ENCODE measurements at regions not wholly inside any gene's neighbourhood (a gene's known extent, or its start where the extent isn't known, plus 50 kb on each side); places are given as distances from the start of the nearest gene placed in this dataset.

GRCh38 chr17:63291258-63291657 is 154.8 kb downstream of the CYB561 start:
- Histone ChIP-seq H3K9me3 (no peaks in the 10 kb centered on the region), H3K36me3 (no peaks in the 10 kb centered on the region), H3K4me1 (no peaks in the 10 kb centered on the region), H3K27ac (no peak overlapping the region), H3K4me3 (no peak overlapping the region), H3K27me3 (no peaks in the 10 kb centered on the region)
- 83 to 84% methylated on average over 1 of the region's 1 CpG for WGBS, 2 donors
- FAIRE-seq (no peak), DNase-seq (no peak), ATAC-seq (no peak)
- intact Hi-C loops (cut with DNase I) = no loop called here
- TF ChIP-seq CTCF (IDR thresholded peaks at IDR 0.05) = no peak

GRCh38 chr17:63292421-63292820 is 153.7 kb downstream of the CYB561 start:
- no peak for TF ChIP-seq CTCF (IDR thresholded peaks at IDR 0.05)
- no peaks in the 10 kb centered on the region for H3K9me3 ChIP-seq
- no peak overlapping the region for H3K27ac ChIP-seq
- ATAC-seq = no peak
- FAIRE-seq = no peak
- no peak for DNase-seq
- H3K4me1 ChIP-seq = no peaks in the 10 kb centered on the region
- no peak overlapping the region for H3K4me3 ChIP-seq
- no peaks in the 10 kb centered on the region for H3K36me3 ChIP-seq
- no peaks in the 10 kb centered on the region for H3K27me3 ChIP-seq
- intact Hi-C loops (cut with DNase I) = no loop called here

- Histone ChIP-seq H3K36me3 (no peaks in the 10 kb centered on the region), H3K4me1 (no peaks in the 10 kb centered on the region), H3K27ac (no peak overlapping the region), H3K9me3 (no peaks in the 10 kb centered on the region), H3K4me3 (no peak overlapping the region), H3K27me3 (no peaks in the 10 kb centered on the region)
- FAIRE-seq (no peak), DNase-seq (no peak), ATAC-seq (peak in 1 of 4 donors; percentile 14)
- WGBS, 2 donors = 73 to 74% methylated on average over 4 of the region's 4 CpGs
- no peak for TF ChIP-seq CTCF (IDR thresholded peaks at IDR 0.05)
- intact Hi-C loops (cut with DNase I) = no loop called here
Observed at GRCh38 chr17:63293323-63294075, 152.6 kb downstream of the CYB561 start.

GRCh38 chr17:63294776-63295175 is 151.3 kb downstream of the CYB561 start:
- H3K27me3 ChIP-seq = no peaks in the 10 kb centered on the region
- DNase-seq (no peak), FAIRE-seq (no peak), ATAC-seq (no peak)
- H3K4me3 ChIP-seq = no peak overlapping the region
- intact Hi-C loops (cut with DNase I) = no loop called here
- no peak overlapping the region for H3K27ac ChIP-seq
- no peaks in the 10 kb centered on the region for H3K9me3 ChIP-seq
- no peak for TF ChIP-seq CTCF (IDR thresholded peaks at IDR 0.05)
- H3K4me1 ChIP-seq = no peaks in the 10 kb centered on the region
- 89 to 91% methylated on average over 3 of the region's 3 CpGs for WGBS, 2 donors
- no peaks in the 10 kb centered on the region for H3K36me3 ChIP-seq

GRCh38 chr17:63295288-63295687 is 150.8 kb downstream of the CYB561 start:
- no peak for DNase-seq
- no peak for FAIRE-seq

More at GRCh38 chr17:63295288-63295687, 150.8 kb downstream of the CYB561 start:
- Histone ChIP-seq H3K27me3 (no peaks in the 10 kb centered on the region), H3K36me3 (no peaks in the 10 kb centered on the region), H3K4me1 (no peaks in the 10 kb centered on the region), H3K9me3 (no peaks in the 10 kb centered on the region), H3K4me3 (no peak overlapping the region), H3K27ac (no peak overlapping the region)
- ATAC-seq = no peak
- intact Hi-C loops (cut with DNase I) = no loop called here
- no peak for TF ChIP-seq CTCF (IDR thresholded peaks at IDR 0.05)
- whole genome bisulfite sequencing, 2 donors = 11% methylated on average over 2 of the region's 2 CpGs
